Activated CD4-positive, alpha-beta T cell treated with anti-CD3 and anti-CD28 coated beads, Interleukin-2, amount 50 U/mL, for 24 hours (primary cell): ENCODE measurements at regions not wholly inside any gene's neighbourhood (a gene's known extent, or its start where the extent isn't known, plus 50 kb on each side); places are given as distances from the start of the nearest gene placed in this dataset.
"Not testable (repeated sequence)": the region's sequence is repeated elsewhere in the genome, so short reads cannot be mapped to it uniquely, and the experiment has no call there.

Experiments used
- DNase-seq, 2 donors: peaks; one replicate each; pipeline ENCODE4 v3.0.0-alpha.2; 2020; ENCODE audit warnings: low read depth in 1 of 2, low spot score in 1 of 2

GRCh38 chr11:116062490-116063171, 558.4 kb upstream of the CADM1 start:
- DNase-seq, result no peak

DNA sequence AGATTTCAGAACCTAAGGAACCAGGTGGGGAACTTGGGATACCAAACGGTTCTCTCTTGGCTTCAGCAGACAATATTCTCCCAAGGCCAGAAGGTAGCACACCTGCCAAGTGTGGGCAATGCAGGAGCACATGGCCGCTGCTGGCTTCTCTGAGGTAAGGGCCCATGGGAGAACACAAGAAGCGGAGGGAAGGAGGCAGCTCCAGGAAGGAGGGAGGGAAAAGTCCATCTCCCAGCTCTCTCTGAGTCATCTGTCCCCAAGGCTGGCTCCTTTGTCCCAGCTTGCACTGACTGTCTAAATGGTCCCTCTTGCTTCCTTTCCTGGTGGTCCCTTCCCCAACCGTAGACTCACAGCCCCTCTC, 557.9 kb upstream of the CADM1 start:
- DNase-seq, result no peak

DNA sequence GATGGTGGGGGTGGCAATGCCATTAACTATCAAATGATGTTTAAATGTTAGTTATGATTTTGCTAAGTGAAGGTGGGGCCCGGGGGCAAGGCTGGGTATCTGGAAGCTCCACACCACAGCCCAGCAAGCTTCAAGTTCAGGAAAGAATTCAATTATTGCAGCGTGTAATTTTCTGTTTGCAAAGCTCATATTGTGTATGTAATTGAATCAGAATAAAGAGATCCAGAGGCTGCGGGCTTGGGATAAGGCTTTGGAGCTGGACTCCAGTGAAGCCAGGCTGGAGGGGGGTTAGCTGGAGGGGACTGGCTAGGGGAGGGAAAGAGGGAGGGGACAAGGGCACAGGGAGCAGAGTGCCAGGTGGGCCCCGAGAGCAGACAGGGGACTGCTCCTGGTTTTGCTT, 557.1 kb upstream of the CADM1 start:
- DNase-seq, result no peak

DNA sequence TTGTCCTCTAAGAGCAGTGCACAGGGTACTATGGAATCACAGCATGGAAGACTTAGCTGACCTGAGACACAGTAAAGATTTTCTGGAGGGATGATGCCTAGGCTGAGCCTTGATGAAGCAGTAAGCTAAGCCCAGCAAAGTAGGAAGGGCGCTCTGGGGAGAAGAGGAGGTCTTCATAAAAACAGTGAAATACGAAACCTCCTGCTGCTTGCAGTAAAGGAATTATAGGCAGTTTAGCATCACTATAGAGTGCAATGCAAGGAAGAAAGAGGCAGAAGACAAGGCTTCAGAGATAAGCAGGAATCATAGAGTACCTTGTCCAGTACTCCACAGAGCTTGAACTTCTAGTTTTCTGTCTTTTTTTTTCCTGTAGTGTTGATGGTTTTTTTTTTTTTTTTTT, 555.7 kb upstream of the CADM1 start:
- no peak for DNase-seq

DNA sequence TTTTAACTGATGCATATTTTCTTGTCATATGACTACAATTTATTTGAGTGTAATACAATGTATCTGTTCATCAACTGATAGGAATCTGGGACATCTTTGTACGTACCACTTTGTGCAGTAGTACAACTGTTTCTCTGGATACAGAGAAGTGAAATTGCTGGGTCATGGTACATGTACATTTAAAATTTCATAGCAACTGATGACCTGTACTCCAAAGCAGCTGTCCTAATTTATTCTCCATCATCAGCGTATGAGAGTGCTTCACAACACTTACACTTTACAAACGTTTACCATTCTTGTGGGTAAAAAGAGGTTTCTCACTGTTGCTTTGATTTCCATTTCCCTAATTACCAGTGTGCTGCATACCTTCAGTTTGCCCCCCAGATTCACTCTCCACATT, 552.8 kb upstream of the CADM1 start:
- no peak for DNase-seq

DNA sequence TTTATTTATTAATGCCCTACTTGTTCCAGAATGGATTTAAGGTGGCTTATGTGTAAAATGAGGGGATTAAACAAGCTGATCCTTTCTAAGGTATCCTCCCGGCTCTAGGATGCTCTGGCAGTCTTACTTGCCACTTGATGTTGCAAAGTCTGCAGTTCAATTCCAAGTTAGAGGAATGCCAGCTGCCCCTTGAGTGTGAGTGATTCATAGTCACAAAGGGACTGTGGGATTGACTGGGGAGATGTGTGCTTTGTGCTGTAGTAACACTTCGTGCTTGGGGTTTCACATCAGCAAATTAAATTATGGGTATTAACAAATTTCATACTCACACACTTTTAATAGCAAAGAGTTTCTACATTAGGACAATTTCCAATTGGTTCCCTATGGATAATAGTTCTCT, 550.8 kb upstream of the CADM1 start:
- DNase-seq, result no peak

GRCh38 chr11:116053548-116053919, 549.3 kb upstream of the CADM1 start:
- DNase-seq, result no peak

GRCh38 chr11:116052603-116053547, 548.7 kb upstream of the CADM1 start:
- no peak for DNase-seq

DNA sequence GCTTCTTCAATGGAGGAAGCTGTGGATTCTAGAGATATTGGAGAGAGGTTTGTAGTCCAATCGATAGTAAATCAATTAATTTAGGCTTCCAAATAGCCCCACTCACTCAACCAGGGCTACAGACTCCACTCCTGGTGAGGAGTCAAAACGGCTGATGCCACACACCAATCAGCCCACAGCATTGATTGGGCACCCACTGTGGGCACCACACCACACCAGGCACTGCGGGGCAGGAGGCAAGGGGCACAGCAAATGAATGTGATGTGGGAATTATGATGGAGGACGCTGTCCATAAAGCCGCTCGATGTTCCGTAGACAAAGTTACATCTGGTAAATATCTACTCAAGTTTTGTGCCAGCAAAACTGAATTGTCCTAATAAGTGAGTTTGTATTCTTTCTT, 547.3 kb upstream of the CADM1 start:
- no peak for DNase-seq

GRCh38 chr11:116049383-116049782, 545.2 kb upstream of the CADM1 start:
- DNase-seq, result no peak

- DNase-seq, result no peak
Observed at GRCh38 chr11:116046127-116046526, 541.9 kb upstream of the CADM1 start.

DNA sequence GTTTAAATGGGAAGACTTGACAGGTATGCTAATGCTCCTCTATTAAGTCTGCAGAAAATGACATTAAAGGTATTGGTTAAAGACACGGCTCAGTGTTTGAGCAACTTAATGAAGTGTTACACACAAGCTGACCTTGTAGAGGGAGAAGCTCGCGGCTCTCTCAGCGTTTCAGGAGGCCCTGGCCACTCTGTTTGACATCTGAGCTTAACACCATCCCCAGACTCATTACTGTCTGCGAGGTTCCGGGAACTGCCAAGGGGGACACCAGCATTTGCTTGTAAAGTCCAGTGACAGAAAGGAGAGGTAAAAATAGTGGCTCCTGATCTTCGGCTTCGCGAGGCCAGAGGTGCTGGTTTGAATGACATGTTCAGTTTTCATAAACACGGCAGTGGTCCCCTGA, 540.7 kb upstream of the CADM1 start:
- DNase-seq, result no peak

DNA sequence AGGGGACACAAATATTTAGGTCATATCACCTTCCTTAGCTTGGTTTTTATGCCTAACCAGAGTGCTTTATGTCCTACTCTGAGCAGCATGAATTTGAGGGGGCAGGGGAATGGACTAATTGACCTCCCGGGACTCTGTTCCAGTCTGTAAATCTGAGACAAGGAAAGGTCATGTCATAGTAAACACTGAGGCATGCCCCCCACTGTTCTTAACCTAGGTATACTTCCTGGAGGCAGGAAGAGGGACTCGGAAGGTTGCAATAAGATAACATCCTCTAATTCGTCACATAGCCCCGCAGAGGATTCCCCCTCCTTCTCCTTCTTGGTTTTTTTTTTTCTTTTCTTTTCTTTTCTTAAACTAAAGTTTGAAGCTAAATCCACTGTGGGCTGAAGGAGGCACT, 540.3 kb upstream of the CADM1 start:
- no peak for DNase-seq

GRCh38 chr11:116043857-116044256, 539.6 kb upstream of the CADM1 start:
- no peak for DNase-seq

DNA sequence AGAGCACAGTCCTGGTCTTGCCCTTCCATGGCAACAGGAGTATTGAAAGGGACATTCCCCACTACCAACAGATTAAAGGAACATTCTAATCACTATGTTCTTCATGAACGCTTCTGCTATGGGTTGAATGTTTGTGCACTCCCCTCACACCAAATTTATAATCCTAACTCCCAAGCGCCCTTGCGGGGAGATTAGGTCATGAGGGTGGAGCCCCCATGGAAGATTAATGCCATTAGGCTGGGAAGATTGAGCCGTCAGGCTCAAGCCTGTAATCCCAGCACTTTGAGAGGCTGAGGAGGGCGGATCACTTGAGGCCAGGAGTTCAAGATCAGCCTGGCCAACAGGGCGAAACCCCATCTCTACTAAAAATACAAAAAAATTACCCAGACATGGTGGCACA, 538.8 kb upstream of the CADM1 start:
- DNase-seq, result not testable (repeated sequence)

DNA sequence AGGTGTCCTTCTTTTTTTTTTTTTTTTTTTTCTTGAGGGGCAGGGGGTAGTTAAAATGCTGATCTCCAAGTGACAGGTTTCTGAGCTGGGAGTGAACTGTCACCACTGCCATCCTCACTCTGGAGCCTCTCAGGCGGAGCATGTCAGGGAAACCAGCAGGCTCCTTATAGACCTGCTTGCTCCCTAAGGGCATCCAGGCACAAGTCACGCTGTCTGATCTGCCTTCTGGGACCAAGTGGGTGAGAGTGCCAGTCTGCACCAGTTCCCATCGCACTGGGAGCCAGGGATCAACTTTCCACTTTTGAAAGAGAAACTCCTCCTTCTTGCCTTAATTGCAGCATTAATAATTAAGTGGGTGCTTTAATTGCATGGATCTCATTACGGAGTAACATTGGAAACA, 537.9 kb upstream of the CADM1 start:
- no peak for DNase-seq

DNA sequence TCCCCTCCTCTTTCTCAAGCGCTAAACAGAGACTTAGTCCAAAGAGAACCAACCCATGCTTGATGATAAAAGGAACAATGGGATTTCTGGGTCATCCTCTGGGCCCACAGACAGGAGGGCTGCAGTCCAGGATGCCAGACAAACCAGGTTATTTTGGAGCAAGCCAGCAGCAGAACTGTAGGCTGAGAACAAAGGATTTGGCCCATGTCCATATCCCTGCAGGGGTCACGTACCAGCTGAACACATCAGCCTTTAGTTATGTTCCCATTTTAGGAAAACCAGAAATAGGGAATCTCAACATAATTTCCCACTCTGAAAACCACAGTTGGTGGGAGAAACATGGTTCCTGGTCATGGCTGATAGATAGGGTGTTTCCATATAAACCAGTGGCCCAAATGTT, 533.6 kb upstream of the CADM1 start:
- no peak for DNase-seq

- DNase-seq, result no peak
Observed at GRCh38 chr11:116035977-116036376, 531.8 kb upstream of the CADM1 start.

DNA sequence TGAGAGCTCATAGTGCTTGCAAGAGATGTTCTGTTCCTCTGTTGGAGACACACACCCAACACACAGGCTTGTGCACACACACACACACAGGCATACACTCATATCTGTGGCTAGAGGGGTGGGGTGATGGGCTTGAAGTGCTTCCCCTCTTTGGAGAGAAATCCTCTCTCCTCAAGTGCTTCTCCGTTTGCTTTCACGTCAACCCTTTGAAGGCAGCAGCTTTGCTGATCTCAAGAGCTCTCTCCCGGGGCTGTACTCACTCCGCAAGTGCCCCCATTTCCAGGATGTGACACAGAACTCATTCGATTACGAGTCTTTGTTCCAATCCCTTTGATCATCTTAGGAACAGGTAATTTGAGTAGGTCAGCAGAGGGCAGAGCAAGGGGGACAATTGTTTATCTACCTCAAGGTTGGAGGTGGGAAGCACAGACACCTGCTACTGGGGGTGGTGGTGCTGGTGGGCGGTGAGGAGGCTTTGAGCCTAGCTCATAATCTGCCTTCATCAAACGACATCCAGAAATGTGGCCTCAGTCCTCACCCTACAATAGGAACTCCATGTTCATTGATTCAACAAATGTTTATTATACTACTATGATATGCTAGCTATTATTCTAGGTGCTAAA, 529.8 kb upstream of the CADM1 start:
- DNase-seq, result no peak

DNA sequence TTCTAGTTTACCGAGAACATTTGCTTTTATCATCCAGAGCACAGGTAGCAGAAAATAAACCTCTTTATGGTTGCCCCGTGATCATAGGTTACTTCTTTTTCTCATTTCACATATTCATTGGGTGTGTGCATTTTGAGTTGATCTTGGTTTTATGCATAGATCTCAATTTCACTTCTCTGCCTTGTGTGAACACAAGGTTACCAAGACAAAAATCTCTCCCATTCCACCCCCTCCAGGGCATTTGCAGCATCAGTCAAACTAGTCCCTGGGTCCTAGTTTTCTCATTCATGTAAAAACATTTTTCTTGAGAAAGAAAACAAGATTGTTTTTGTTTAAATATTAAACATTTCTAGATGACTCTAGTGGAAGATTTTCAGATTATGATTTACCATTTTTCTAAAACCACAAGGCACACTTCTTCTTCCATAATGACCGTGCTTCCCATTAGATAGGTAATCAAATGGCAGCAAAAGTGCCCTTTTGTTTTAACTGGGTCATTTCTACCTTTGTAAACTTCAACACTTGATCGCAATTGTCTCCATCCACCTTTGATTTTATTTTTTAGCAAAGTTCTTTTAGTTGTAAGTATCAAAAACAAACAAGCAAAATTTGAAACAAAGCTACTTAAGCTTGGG, 526.6 kb upstream of the CADM1 start:
- DNase-seq, result no peak

GRCh38 chr11:116028506-116028905, 524.3 kb upstream of the CADM1 start:
- DNase-seq, result not testable (repeated sequence)

GRCh38 chr11:115999437-115999836, 495.2 kb upstream of the CADM1 start:
- DNase-seq, result no peak
